ENCODE measurements at regions not wholly inside any gene's neighbourhood (a gene's known extent, or its start where the extent isn't known, plus 50 kb on each side); places are given as distances from the start of the nearest gene placed in this dataset.

GRCh38 chr13:30364876-30365275 is 57.4 kb upstream of the UBE2L5 start:
- TF ChIP-seq CTCF (IDR thresholded peaks at IDR 0.05) = no peak
- no peak for TF ChIP-seq EP300 (IDR thresholded peaks at IDR 0.05)
- TF ChIP-seq POLR2AphosphoS5 (IDR thresholded peaks at IDR 0.05) = no peak

All from stomach (tissue), 4 donors.